Thyroid gland (tissue), 4 donors: ENCODE measurements at regions not wholly inside any gene's neighbourhood (a gene's known extent, or its start where the extent isn't known, plus 50 kb on each side); places are given as distances from the start of the nearest gene placed in this dataset.
A peak's percentile ranks its signal among the peaks of the same experiment; 100 is the strongest.

Source experiments
- DNase-seq, 2 donors: peaks; one replicate each; pipeline ENCODE4 v3.0.0-alpha.2; 2019
- H3K27ac ChIP-seq, 3 donors: fragments of 200-600 bp; sonication (generic); 1 replicate in 2 of 3; 2 replicates in 1 of 3; pipeline ENCODE4 v1.5.1; 2016 to 2019; ENCODE audit warnings: mild to moderate bottlenecking in 1 of 3, moderate library complexity in 1 of 3
- H3K27me3 ChIP-seq: fragments of 200-600 bp; sonication (generic); one replicate; pipeline ENCODE4 v1.5.1; 2019
- H3K36me3 ChIP-seq, 2 donors: fragments of 200-600 bp; sonication (generic); one replicate each; pipeline ENCODE4 v1.5.1; 2016 to 2019
- H3K4me1 ChIP-seq, 2 donors: fragments of 200-600 bp; sonication (generic); one replicate each; pipeline ENCODE4 v1.5.1; 2017 to 2019
- H3K4me3 ChIP-seq, 3 donors: fragments of 200-600 bp; sonication (generic); replicated peaks in 1 of 3; 1 replicate in 2 of 3; 2 replicates in 1 of 3; pipeline ENCODE4 v1.5.1; 2016; ENCODE audit warnings: mild to moderate bottlenecking in 1 of 3
- H3K9me3 ChIP-seq: fragments of 200-600 bp; sonication (generic); one replicate; pipeline ENCODE4 v1.5.1; 2017
- POLR2A ChIP-seq, 2 donors: fragments of 450-650 bp; IDR thresholded peaks; one replicate each; pipeline ENCODE4 v1.6.1; 2017; ENCODE audit warnings: antibody characterized with exemption in 2 of 2, mild to moderate bottlenecking in 2 of 2, moderate library complexity in 1 of 2
- WGBS, 2 donors: methylation state at CpG; one replicate each; pipeline ENCODE4 v1.1.5; 2017; 5-methylcytosine and 5-hydroxymethylcytosine counted together
- intact Hi-C: fragments of 100-400 bp; cut with DNase I; formaldehyde crosslinking; loops from one replicate; pipeline ENCODE4 v1.15.1; 2023
- TF ChIP-seq, protein P1 (sequence below), 6 experiments: fragments of 200-600 bp in 3 of 6; fragments of 450-650 bp in 3 of 6; sonication (generic) in 3 of 6; IDR thresholded peaks; one replicate each; pipeline ENCODE4 v1.5.1; 2016 to 2019; ENCODE audit warnings: antibody characterized with exemption in 6 of 6, mild to moderate bottlenecking in 2 of 6, inconsistent platforms in 1 of 6, moderate library complexity in 1 of 6

DNA sequence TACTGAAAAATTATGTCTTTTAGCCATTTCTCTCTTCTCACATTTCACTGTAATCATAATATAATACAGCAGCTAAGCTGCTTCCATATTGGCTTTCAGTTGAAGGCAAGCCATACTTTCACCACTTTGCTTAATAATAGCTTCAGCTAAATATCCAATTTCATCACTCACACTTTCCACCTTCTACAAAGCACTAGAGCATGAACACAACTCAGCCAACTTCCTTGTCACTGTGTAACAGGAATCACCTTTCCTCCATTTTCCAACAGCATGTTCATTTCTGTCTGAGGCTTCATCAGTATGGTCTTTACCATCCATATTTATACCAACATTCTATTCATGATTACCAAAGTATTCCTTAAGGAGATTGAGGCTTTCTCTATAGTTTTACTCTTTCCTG lies 219.8 kb upstream of the CTSO start:
- intact Hi-C loops, result no loop called here
- Histone ChIP-seq H3K27me3 (no peaks in the 10 kb centered on the region), H3K4me3 (no peak overlapping the region), H3K4me1 (no peaks in the 10 kb centered on the region), H3K9me3 (no peaks in the 10 kb centered on the region), H3K27ac (no peak overlapping the region), H3K36me3 (no peaks in the 10 kb centered on the region)
- TF ChIP-seq, protein P1, sequence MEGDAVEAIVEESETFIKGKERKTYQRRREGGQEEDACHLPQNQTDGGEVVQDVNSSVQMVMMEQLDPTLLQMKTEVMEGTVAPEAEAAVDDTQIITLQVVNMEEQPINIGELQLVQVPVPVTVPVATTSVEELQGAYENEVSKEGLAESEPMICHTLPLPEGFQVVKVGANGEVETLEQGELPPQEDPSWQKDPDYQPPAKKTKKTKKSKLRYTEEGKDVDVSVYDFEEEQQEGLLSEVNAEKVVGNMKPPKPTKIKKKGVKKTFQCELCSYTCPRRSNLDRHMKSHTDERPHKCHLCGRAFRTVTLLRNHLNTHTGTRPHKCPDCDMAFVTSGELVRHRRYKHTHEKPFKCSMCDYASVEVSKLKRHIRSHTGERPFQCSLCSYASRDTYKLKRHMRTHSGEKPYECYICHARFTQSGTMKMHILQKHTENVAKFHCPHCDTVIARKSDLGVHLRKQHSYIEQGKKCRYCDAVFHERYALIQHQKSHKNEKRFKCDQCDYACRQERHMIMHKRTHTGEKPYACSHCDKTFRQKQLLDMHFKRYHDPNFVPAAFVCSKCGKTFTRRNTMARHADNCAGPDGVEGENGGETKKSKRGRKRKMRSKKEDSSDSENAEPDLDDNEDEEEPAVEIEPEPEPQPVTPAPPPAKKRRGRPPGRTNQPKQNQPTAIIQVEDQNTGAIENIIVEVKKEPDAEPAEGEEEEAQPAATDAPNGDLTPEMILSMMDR (IDR thresholded peaks at IDR 0.05), result no peak
- TF ChIP-seq POLR2A (IDR thresholded peaks at IDR 0.05), result no peak
- DNase-seq, result no peak

GRCh38 chr4:156169861-156170260 lies 216.2 kb upstream of the CTSO start:
- Histone ChIP-seq H3K9me3 (no peaks in the 10 kb centered on the region), H3K27ac (no peak overlapping the region), H3K27me3 (no peaks in the 10 kb centered on the region), H3K4me3 (no peak overlapping the region), H3K4me1 (no peaks in the 10 kb centered on the region), H3K36me3 (no peaks in the 10 kb centered on the region)
- TF ChIP-seq, protein P1 (IDR thresholded peaks at IDR 0.05), result no peak
- TF ChIP-seq POLR2A (IDR thresholded peaks at IDR 0.05), result no peak
- no peak for DNase-seq
- 68% methylated on average over 2 of the region's 2 CpGs for WGBS, 2 donors
- intact Hi-C loops, result no loop called here

DNA sequence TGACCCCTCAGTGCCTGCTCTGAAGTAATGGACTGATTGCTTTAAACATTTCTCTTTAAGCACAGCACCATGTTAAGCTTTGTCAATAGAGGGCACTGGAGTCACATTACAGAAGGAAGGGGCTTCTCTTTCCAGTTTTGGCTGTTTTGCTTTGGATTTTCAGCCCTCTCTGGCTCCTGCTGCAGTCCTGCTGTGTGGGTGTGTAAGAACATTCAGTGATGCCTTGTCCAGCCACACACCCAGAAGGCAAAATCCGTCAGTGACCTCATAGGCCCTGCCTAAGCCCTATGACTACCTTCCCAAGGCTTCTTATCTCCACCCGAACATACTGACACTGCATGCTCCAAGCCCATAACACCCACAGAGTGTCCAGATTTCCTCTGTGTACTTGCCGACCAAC lies 215.3 kb upstream of the CTSO start:
- no peaks in the 10 kb centered on the region for H3K9me3 ChIP-seq
- no peak overlapping the region for H3K27ac ChIP-seq
- DNase-seq, result peak in 1 of 2 donors; percentile 12

DNA sequence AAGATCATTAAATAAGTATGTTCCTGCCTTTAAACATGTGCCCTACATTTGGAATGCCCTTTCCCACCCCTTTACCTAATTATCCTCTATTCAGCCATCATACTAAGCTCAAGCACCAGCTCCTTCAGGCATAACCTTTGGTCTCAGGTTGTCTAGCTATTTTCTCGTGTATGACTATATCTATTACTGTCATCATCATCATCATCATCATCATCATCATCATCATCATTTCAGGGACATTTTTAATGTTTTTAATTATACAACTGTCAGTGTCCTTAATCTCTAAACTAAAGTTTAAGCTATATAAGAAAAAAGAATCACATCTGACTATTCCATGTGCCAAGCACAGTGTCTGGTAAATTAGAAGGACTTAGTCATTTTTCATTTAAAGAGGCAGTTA lies 214.6 kb upstream of the CTSO start:
- H3K36me3 ChIP-seq, result no peaks in the 10 kb centered on the region
- no peak overlapping the region for H3K27ac ChIP-seq
- DNase-seq, result no peak
- H3K4me1 ChIP-seq, result no peaks in the 10 kb centered on the region
- no peaks in the 10 kb centered on the region for H3K27me3 ChIP-seq
- no peaks in the 10 kb centered on the region for H3K9me3 ChIP-seq
- TF ChIP-seq, protein P1 (IDR thresholded peaks at IDR 0.05), result no peak
- 0 to 78% methylated on average over 1 of the region's 1 CpG for WGBS, 2 donors
- intact Hi-C loops, result no loop called here
- H3K4me3 ChIP-seq, result no peak overlapping the region

More for the DNA sequence above, 215.3 kb upstream of the CTSO start:
- Histone ChIP-seq H3K36me3 (no peaks in the 10 kb centered on the region), H3K4me1 (no peaks in the 10 kb centered on the region), H3K27me3 (no peaks in the 10 kb centered on the region), H3K4me3 (no peak overlapping the region)
- TF ChIP-seq, protein P1 (IDR thresholded peaks at IDR 0.05), result peak in 3 of 6 experiments; percentile 35 to 47 (median 37)
- no peak for TF ChIP-seq POLR2A (IDR thresholded peaks at IDR 0.05)
- intact Hi-C loops, result no loop called here
- WGBS, 2 donors, result 72 to 79% methylated on average over 3 of the region's 3 CpGs

GRCh38 chr4:156158747-156159146 lies 205.1 kb upstream of the CTSO start:
- no peak for DNase-seq
- H3K27ac ChIP-seq, result no peak overlapping the region
- H3K9me3 ChIP-seq, result no peaks in the 10 kb centered on the region
- intact Hi-C loops, result no loop called here
- no peaks in the 10 kb centered on the region for H3K4me1 ChIP-seq
- H3K36me3 ChIP-seq, result no peaks in the 10 kb centered on the region
- no peak for TF ChIP-seq POLR2A (IDR thresholded peaks at IDR 0.05)
- TF ChIP-seq, protein P1 (IDR thresholded peaks at IDR 0.05), result no peak
- H3K4me3 ChIP-seq, result no peak overlapping the region
- H3K27me3 ChIP-seq, result no peaks in the 10 kb centered on the region
